Panc1 (cell line): ENCODE measurements at regions not wholly inside any gene's neighbourhood (a gene's known extent, or its start where the extent isn't known, plus 50 kb on each side); places are given as distances from the start of the nearest gene placed in this dataset.

Experiments
- CTCF ChIP-seq: fragments of 450-650 bp; IDR thresholded peaks from 2 replicates; pipeline ENCODE4 v1.5.1; 2017; ENCODE audit warnings: mild to moderate bottlenecking
- POLR2AphosphoS5 ChIP-seq: IDR thresholded peaks from 2 replicates; pipeline ENCODE4 v1.6.1; 2012; ENCODE audit warnings: mild to moderate bottlenecking, low read depth, low read length, moderate library complexity
- SIN3A ChIP-seq: IDR thresholded peaks from 2 replicates; pipeline ENCODE4 v1.6.1; 2012; ENCODE audit warnings: low read depth, mild to moderate bottlenecking, low read length, moderate library complexity, borderline replicate concordance; ENCODE audit not compliant: insufficient read depth
- TCF7L2 ChIP-seq: IDR thresholded peaks from 2 replicates; pipeline ENCODE4 v1.6.1; 2011; ENCODE audit warnings: mild to moderate bottlenecking, low read depth, low read length, inconsistent platforms

- no peak for TF ChIP-seq POLR2AphosphoS5
- TF ChIP-seq CTCF = no peak
- no peak for TF ChIP-seq TCF7L2
- TF ChIP-seq SIN3A = no peak
Measured at GRCh38 chr10:65294329-65294728, 1631.5 kb upstream of the LRRTM3 start.
